ENCODE measurements at regions not wholly inside any gene's neighbourhood (a gene's known extent, or its start where the extent isn't known, plus 50 kb on each side); places are given as distances from the start of the nearest gene placed in this dataset.

GRCh38 chr10:3537518-3537917, 247.5 kb downstream of the KLF6 start:
- DNase-seq = no peak

GRCh38 chr10:3535001-3535400, 250.0 kb downstream of the KLF6 start:
- DNase-seq = no peak

GRCh38 chr10:3534433-3534832, 250.6 kb downstream of the KLF6 start:
- DNase-seq = no peak

- no peak for DNase-seq
Observed at GRCh38 chr10:3533296-3533695, 251.7 kb downstream of the KLF6 start.

GRCh38 chr10:3532644-3533043, 252.4 kb downstream of the KLF6 start:
- no peak for DNase-seq

- no peak for DNase-seq
Observed at GRCh38 chr10:3531670-3532069, 253.3 kb downstream of the KLF6 start.

GRCh38 chr10:3530783-3531645, 254.0 kb downstream of the KLF6 start:
- no peak for DNase-seq

GRCh38 chr10:3530346-3530745, 254.7 kb downstream of the KLF6 start:
- no peak for DNase-seq

GRCh38 chr10:3529691-3530090, 255.3 kb downstream of the KLF6 start:
- DNase-seq = no peak

- DNase-seq = no peak
Observed at GRCh38 chr10:3528823-3529403, 256.1 kb downstream of the KLF6 start.

- DNase-seq = no peak
Observed at GRCh38 chr10:3528271-3528670, 256.7 kb downstream of the KLF6 start.

- no peak for DNase-seq
Observed at GRCh38 chr10:3527869-3528268, 257.1 kb downstream of the KLF6 start.

- DNase-seq = no peak
Observed at GRCh38 chr10:3526727-3527501, 258.1 kb downstream of the KLF6 start.

- DNase-seq = no peak
Observed at GRCh38 chr10:3525832-3526449, 259.1 kb downstream of the KLF6 start.

GRCh38 chr10:3524086-3524960, 260.7 kb downstream of the KLF6 start:
- no peak for DNase-seq

GRCh38 chr10:3523309-3524050, 261.5 kb downstream of the KLF6 start:
- no peak for DNase-seq

- no peak for DNase-seq
Observed at GRCh38 chr10:3516923-3517255, 268.1 kb downstream of the KLF6 start.

- DNase-seq = no peak
Observed at GRCh38 chr10:3516234-3516922, 268.6 kb downstream of the KLF6 start.

GRCh38 chr10:3514691-3515090, 270.3 kb downstream of the KLF6 start:
- no peak for DNase-seq

- DNase-seq = no peak
Observed at GRCh38 chr10:3512263-3512662, 272.7 kb downstream of the KLF6 start.

GRCh38 chr10:3511483-3511882, 273.5 kb downstream of the KLF6 start:
- DNase-seq = no peak
